Glutamatergic neuron (in vitro differentiated cells): ENCODE measurements at regions not wholly inside any gene's neighbourhood (a gene's known extent, or its start where the extent isn't known, plus 50 kb on each side); places are given as distances from the start of the nearest gene placed in this dataset.
A peak's percentile ranks its signal among the peaks of the same experiment; 100 is the strongest.

Experiments used
- DNase-seq: peaks from one replicate; pipeline ENCODE4 v3.0.0; 2022
- H3K27ac Mint-ChIP-seq: one replicate; pipeline ENCODE4 v1.8.0; 2020; ENCODE audit warnings: mild to moderate bottlenecking, mixed read lengths, inconsistent platforms; ENCODE audit not compliant: unreplicated experiment
- H3K27me3 Mint-ChIP-seq: one replicate; pipeline ENCODE4 v1.8.0; 2020; ENCODE audit warnings: mild to moderate bottlenecking, moderate library complexity, mixed read lengths, inconsistent platforms; ENCODE audit not compliant: unreplicated experiment
- H3K36me3 Mint-ChIP-seq: one replicate; pipeline ENCODE4 v1.8.0; 2020; ENCODE audit warnings: mild to moderate bottlenecking, mixed read lengths, inconsistent platforms; ENCODE audit not compliant: unreplicated experiment
- H3K4me1 Mint-ChIP-seq: one replicate; pipeline ENCODE4 v1.8.0; 2020; ENCODE audit warnings: mild to moderate bottlenecking, low read depth, mixed read lengths, inconsistent platforms; ENCODE audit not compliant: unreplicated experiment
- H3K4me3 Mint-ChIP-seq: one replicate; pipeline ENCODE4 v1.8.0; 2020; ENCODE audit warnings: mild to moderate bottlenecking, mixed read lengths, inconsistent platforms; ENCODE audit not compliant: unreplicated experiment
- H3K9me3 Mint-ChIP-seq: one replicate; pipeline ENCODE4 v1.8.0; 2020; ENCODE audit warnings: mild to moderate bottlenecking, moderate library complexity, mixed read lengths, inconsistent platforms; ENCODE audit not compliant: unreplicated experiment
- TF ChIP-seq, protein P1 (sequence below): fragments of 200-600 bp; sonication (generic); IDR thresholded peaks from one replicate; pipeline ENCODE4 v1.5.0; 2021; ENCODE audit not compliant: partially characterized antibody, unreplicated experiment

DNA sequence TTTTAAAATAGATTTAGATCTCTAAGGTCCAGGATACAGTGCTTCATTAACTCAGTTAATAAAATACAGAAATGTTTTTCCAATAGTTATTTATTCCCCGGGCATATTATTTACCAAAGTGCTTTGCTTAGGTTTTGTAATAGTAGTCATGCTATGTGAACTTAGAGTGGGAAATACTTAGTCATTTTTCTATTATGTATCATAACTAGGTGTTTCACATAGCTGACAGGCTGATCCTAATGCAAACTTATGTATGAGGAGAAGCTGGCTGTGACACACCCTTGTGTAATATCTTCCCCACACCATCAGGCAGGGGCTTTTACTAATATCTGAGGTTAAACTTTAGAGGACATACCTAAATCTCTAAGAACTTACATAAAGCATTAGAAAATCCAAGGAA, 277.7 kb upstream of the RIMS1 start:
- no peak overlapping the region for H3K4me3 Mint-ChIP-seq

DNA sequence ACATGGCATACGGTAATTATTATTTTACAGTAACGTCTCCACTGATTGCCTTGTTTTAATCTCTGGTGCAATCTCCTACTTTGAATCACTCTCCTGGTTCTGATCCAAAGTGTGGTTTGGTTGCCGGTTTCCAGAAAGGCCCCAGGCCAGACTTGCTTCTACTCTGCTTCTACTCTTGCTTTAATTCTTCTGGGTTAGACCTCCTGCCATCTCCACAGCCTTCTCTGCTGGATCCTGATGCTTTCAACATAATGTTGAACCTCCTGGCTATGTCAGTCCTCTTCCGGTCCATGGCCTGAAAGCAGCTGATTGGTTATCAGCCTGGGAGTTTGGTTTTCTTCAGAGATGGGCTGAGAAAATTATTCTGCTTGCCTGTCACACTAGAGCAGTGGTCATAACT, 266.5 kb upstream of the RIMS1 start:
- no peak overlapping the region for H3K4me3 Mint-ChIP-seq
- no peaks in the 10 kb centered on the region for H3K27me3 Mint-ChIP-seq
- TF ChIP-seq, protein P1, sequence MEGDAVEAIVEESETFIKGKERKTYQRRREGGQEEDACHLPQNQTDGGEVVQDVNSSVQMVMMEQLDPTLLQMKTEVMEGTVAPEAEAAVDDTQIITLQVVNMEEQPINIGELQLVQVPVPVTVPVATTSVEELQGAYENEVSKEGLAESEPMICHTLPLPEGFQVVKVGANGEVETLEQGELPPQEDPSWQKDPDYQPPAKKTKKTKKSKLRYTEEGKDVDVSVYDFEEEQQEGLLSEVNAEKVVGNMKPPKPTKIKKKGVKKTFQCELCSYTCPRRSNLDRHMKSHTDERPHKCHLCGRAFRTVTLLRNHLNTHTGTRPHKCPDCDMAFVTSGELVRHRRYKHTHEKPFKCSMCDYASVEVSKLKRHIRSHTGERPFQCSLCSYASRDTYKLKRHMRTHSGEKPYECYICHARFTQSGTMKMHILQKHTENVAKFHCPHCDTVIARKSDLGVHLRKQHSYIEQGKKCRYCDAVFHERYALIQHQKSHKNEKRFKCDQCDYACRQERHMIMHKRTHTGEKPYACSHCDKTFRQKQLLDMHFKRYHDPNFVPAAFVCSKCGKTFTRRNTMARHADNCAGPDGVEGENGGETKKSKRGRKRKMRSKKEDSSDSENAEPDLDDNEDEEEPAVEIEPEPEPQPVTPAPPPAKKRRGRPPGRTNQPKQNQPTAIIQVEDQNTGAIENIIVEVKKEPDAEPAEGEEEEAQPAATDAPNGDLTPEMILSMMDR = no peak
- peaks cover 2% of the 10 kb centered on the region for H3K9me3 Mint-ChIP-seq
- peaks cover 6% of the 10 kb centered on the region for H3K36me3 Mint-ChIP-seq
- no peak overlapping the region for H3K27ac Mint-ChIP-seq
- no peaks in the 10 kb centered on the region for H3K4me1 Mint-ChIP-seq
- DNase-seq = no peak

More for the DNA sequence above, 277.7 kb upstream of the RIMS1 start:
- Mint-ChIP-seq H3K4me1 (no peaks in the 10 kb centered on the region), H3K36me3 (no peaks in the 10 kb centered on the region), H3K9me3 (no peaks in the 10 kb centered on the region), H3K27ac (no peak overlapping the region), H3K27me3 (no peaks in the 10 kb centered on the region)
- TF ChIP-seq, protein P1 = no peak
- no peak for DNase-seq

DNA sequence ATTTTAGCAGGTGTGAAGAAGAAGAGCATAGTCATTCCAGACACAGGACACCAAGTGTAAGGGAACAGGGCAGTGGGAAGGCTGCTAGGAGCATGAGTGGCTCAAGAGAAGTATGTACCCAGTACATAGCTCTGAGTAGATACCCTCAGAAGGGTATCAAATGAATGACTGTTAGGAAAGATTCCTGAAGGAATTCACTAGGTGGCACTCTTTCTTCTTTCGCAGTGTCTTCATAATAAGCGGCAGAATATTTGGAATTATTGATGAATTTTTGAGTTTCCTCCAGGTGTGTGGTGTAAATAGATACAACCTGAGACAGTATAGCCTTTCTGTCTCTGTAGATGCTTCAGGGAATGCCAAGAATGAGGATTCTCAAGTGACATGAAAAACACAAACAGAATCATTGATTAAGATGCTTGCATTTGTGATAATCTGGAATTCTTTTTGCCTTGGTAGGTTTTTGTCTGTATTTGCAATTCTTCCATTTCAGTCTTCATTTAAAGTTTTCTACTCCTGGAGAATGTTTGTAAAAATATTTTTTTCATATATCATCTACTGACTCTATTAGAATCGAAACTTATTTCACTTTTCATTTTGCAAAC, 264.3 kb upstream of the RIMS1 start:
- no peaks in the 10 kb centered on the region for H3K4me1 Mint-ChIP-seq
- H3K9me3 Mint-ChIP-seq = peaks cover 3% of the 10 kb centered on the region
- no peak for DNase-seq
- H3K36me3 Mint-ChIP-seq = peaks cover 22% of the 10 kb centered on the region
- H3K27me3 Mint-ChIP-seq = no peaks in the 10 kb centered on the region
- TF ChIP-seq, protein P1 = peak; percentile 55
- no peak overlapping the region for H3K4me3 Mint-ChIP-seq
- no peak overlapping the region for H3K27ac Mint-ChIP-seq

DNA sequence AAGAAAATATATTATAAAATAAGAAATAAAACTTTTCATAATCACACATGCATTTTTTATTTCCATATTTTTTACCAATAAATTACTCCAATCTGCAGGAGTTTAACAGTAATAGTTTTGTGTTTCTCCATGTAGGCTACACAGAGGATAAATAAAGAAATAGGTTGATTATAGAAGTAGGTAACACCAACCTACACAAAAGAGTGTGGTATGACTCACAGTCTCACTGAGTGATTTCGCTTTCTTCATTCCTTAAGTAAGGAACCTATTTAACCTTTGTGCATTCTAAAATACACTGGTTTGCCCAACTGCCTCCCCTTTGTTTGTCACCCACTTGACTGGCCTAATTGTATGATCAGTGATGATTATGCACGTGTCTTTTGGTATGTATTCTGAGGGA, 244.2 kb upstream of the RIMS1 start:
- Mint-ChIP-seq H3K9me3 (no peaks in the 10 kb centered on the region), H3K27ac (no peak overlapping the region), H3K4me1 (no peaks in the 10 kb centered on the region), H3K36me3 (no peaks in the 10 kb centered on the region), H3K4me3 (no peak overlapping the region), H3K27me3 (no peaks in the 10 kb centered on the region)
- TF ChIP-seq, protein P1 = no peak
- DNase-seq = no peak

DNA sequence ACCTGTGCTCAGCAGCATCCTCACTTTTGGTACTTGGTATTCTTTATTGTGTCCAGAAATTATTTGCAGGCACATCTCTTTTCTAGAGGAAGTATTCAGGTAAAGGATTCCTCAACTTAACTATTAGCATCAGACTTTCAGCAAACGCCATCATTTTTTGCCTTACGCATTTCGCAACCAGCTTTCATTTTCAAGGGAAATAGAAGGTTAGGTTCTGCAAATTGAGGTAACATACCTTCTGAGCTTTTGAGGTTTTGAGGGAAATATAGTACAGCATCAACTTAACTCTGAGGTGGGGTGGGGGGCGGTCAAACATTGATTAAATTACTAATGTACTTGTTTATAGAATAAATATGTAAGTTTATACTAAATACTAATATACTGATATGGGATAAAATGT, 243.6 kb upstream of the RIMS1 start:
- DNase-seq = no peak
- Mint-ChIP-seq H3K4me3 (no peak overlapping the region), H3K27me3 (no peaks in the 10 kb centered on the region), H3K9me3 (no peaks in the 10 kb centered on the region), H3K36me3 (no peaks in the 10 kb centered on the region), H3K4me1 (no peaks in the 10 kb centered on the region), H3K27ac (no peak overlapping the region)
- TF ChIP-seq, protein P1 = no peak
